HG03439 (cell line): ENCODE measurements at regions not wholly inside any gene's neighbourhood (a gene's known extent, or its start where the extent isn't known, plus 50 kb on each side); places are given as distances from the start of the nearest gene placed in this dataset.

Source experiments
- ATAC-seq: cut with Tn5 transposase; IDR thresholded peaks from one replicate; pipeline ENCODE4 v1.9.1; 2021; ENCODE audit warnings: mild to moderate bottlenecking, moderate library complexity; ENCODE audit not compliant: unreplicated experiment

GRCh38 chr18:44374966-44375365 is 305.7 kb upstream of the SETBP1 start:
- no peak for ATAC-seq

GRCh38 chr18:44386401-44386800 is 294.3 kb upstream of the SETBP1 start:
- ATAC-seq = no peak

- ATAC-seq = no peak
Observed at GRCh38 chr18:44388329-44388728, 292.4 kb upstream of the SETBP1 start.

- no peak for ATAC-seq
Observed at GRCh38 chr18:44392933-44393332, 287.8 kb upstream of the SETBP1 start.

GRCh38 chr18:44393406-44393805 is 287.3 kb upstream of the SETBP1 start:
- ATAC-seq = no peak

GRCh38 chr18:44396550-44396949 is 284.1 kb upstream of the SETBP1 start:
- no peak for ATAC-seq

GRCh38 chr18:44409071-44409470 is 271.6 kb upstream of the SETBP1 start:
- no peak for ATAC-seq

GRCh38 chr18:44409515-44409914 is 271.2 kb upstream of the SETBP1 start:
- no peak for ATAC-seq

GRCh38 chr18:44410740-44411139 is 269.9 kb upstream of the SETBP1 start:
- ATAC-seq = no peak

GRCh38 chr18:44411262-44411905 is 269.3 kb upstream of the SETBP1 start:
- no peak for ATAC-seq

- ATAC-seq = no peak
Observed at GRCh38 chr18:44411976-44412375, 268.7 kb upstream of the SETBP1 start.

- ATAC-seq = no peak
Observed at GRCh38 chr18:44423814-44424644, 256.7 kb upstream of the SETBP1 start.

- ATAC-seq = no peak
Observed at GRCh38 chr18:44424645-44425035, 256.0 kb upstream of the SETBP1 start.

- ATAC-seq = no peak
Observed at GRCh38 chr18:44425161-44425560, 255.5 kb upstream of the SETBP1 start.

- no peak for ATAC-seq
Observed at GRCh38 chr18:44437603-44438002, 243.1 kb upstream of the SETBP1 start.

- no peak for ATAC-seq
Observed at GRCh38 chr18:44450226-44450625, 230.5 kb upstream of the SETBP1 start.

GRCh38 chr18:44452346-44452745 is 228.3 kb upstream of the SETBP1 start:
- no peak for ATAC-seq

- ATAC-seq = no peak
Observed at GRCh38 chr18:44453505-44453904, 227.2 kb upstream of the SETBP1 start.

- ATAC-seq = no peak
Observed at GRCh38 chr18:44458777-44459176, 221.9 kb upstream of the SETBP1 start.

- no peak for ATAC-seq
Observed at GRCh38 chr18:44464398-44465180, 216.1 kb upstream of the SETBP1 start.

GRCh38 chr18:44465381-44465841 is 215.3 kb upstream of the SETBP1 start:
- ATAC-seq = no peak

GRCh38 chr18:44466997-44467396 is 213.7 kb upstream of the SETBP1 start:
- ATAC-seq = no peak
